Transverse colon (tissue), 4 donors: ENCODE measurements at regions not wholly inside any gene's neighbourhood (a gene's known extent, or its start where the extent isn't known, plus 50 kb on each side); places are given as distances from the start of the nearest gene placed in this dataset.

ENCODE experiments used
- CTCF ChIP-seq, 5 experiments: fragments of 200-600 bp in 3 of 5; fragments of 450-650 bp in 2 of 5; sonication (generic) in 3 of 5; IDR thresholded peaks; 1 replicate in 2 of 5; 2 replicates in 3 of 5; pipeline ENCODE4 v1.5.1; 2016 to 2017; ENCODE audit warnings: antibody characterized with exemption in 5 of 5, inconsistent platforms in 3 of 5, mild to moderate bottlenecking in 2 of 5, moderate library complexity in 1 of 5
- POLR2A ChIP-seq: fragments of 450-650 bp; IDR thresholded peaks from one replicate; pipeline ENCODE4 v1.6.1; 2016; ENCODE audit warnings: antibody characterized with exemption, mild to moderate bottlenecking, moderate library complexity
- POLR2AphosphoS5 ChIP-seq, 3 donors: sonication (generic); formaldehyde crosslinking; IDR thresholded peaks; one replicate each; pipeline ENCODE4 v1.6.1; 2016; ENCODE audit warnings: antibody characterized with exemption in 3 of 3

GRCh38 chr9:30504502-30504905 is 1879.9 kb upstream of the ACO1 start:
- no peak for TF ChIP-seq POLR2A
- TF ChIP-seq CTCF (IDR thresholded peaks at IDR 0.05), result no peak
- TF ChIP-seq POLR2AphosphoS5 (IDR thresholded peaks at IDR 0.05), result no peak
